HEK293T (cell line): ENCODE measurements at regions not wholly inside any gene's neighbourhood (a gene's known extent, or its start where the extent isn't known, plus 50 kb on each side); places are given as distances from the start of the nearest gene placed in this dataset.

ENCODE experiments used
- ELF4 ChIP-seq: fragments of 450-650 bp; IDR thresholded peaks from 2 replicates; pipeline ENCODE4 v1.6.1; 2017; ENCODE audit warnings: antibody characterized with exemption
- LEF1 ChIP-seq: fragments of 450-650 bp; IDR thresholded peaks from 2 replicates; pipeline ENCODE4 v1.6.1; 2017; ENCODE audit warnings: mild to moderate bottlenecking, borderline replicate concordance
- SP1 ChIP-seq: fragments of 450-650 bp; IDR thresholded peaks from 2 replicates; pipeline ENCODE4 v1.6.1; 2017
- SUZ12 ChIP-seq: fragments of 450-650 bp; IDR thresholded peaks from 2 replicates; pipeline ENCODE4 v1.6.1; 2016; ENCODE audit warnings: mild to moderate bottlenecking

DNA sequence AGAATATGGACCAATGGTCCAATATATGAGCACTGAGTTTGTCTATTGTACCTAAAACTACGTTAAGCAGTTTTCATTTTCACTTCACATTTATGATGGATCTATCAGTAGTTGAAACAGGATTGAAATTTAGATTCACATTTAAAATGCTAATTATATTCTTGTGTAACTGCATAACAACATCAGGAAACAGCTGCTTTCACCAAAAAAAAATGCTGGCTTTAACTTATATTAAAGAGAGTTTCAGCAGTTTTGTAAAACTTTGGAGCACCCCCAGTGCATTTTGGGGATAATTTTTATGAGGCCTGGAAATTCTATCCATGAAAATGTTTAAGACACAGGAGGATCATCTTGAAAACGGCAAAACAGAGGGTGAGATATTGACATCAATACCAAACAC lies 142.8 kb upstream of the ROBO2 start:
- TF ChIP-seq ELF4 (no peak), LEF1 (no peak), SUZ12 (no peak), SP1 (no peak)
